GM12872 (cell line): ENCODE measurements at regions not wholly inside any gene's neighbourhood (a gene's known extent, or its start where the extent isn't known, plus 50 kb on each side); places are given as distances from the start of the nearest gene placed in this dataset.

Experiments used
- CTCF ChIP-seq: IDR thresholded peaks from 3 replicates; pipeline ENCODE4 v1.5.1; 2011; ENCODE audit warnings: low read depth, mild to moderate bottlenecking, low read length, moderate library complexity; ENCODE audit not compliant: insufficient read depth

GRCh38 chr2:236682651-236683422 is 113.2 kb downstream of the ACKR3 start:
- no peak for TF ChIP-seq CTCF

GRCh38 chr2:236684504-236685256 is 115.1 kb downstream of the ACKR3 start:
- no peak for TF ChIP-seq CTCF

- TF ChIP-seq CTCF: no peak
Observed at GRCh38 chr2:236685361-236685760, 115.7 kb downstream of the ACKR3 start.

GRCh38 chr2:236685979-236686520 is 116.4 kb downstream of the ACKR3 start:
- no peak for TF ChIP-seq CTCF

- no peak for TF ChIP-seq CTCF
Observed at GRCh38 chr2:236686561-236686960, 116.9 kb downstream of the ACKR3 start.

- no peak for TF ChIP-seq CTCF
Observed at GRCh38 chr2:236687296-236687965, 117.8 kb downstream of the ACKR3 start.

- TF ChIP-seq CTCF: no peak
Observed at GRCh38 chr2:236688157-236688556, 118.5 kb downstream of the ACKR3 start.
